ENCODE measurements at regions not wholly inside any gene's neighbourhood (a gene's known extent, or its start where the extent isn't known, plus 50 kb on each side); places are given as distances from the start of the nearest gene placed in this dataset.

GRCh38 chr5:2582507-2582906 lies 169.0 kb downstream of the IRX2 start:
- Histone ChIP-seq H3K27ac (no peak overlapping the region), H3K9me3 (no peaks in the 10 kb centered on the region), H3K4me1 (no peaks in the 10 kb centered on the region), H3K4me3 (no peak overlapping the region), H3K27me3 (no peaks in the 10 kb centered on the region), H3K36me3 (no peaks in the 10 kb centered on the region)
- DNase-seq (no peak), ATAC-seq (no peak)
- TF ChIP-seq CTCF (IDR thresholded peaks at IDR 0.05): no peak
- intact Hi-C loops (cut with DNase I): no loop called here

GRCh38 chr5:2582106-2582505 lies 169.4 kb downstream of the IRX2 start:
- H3K4me1 ChIP-seq: no peaks in the 10 kb centered on the region
- no peak overlapping the region for H3K27ac ChIP-seq
- no peak for ATAC-seq
- no peak for DNase-seq
- H3K27me3 ChIP-seq: no peaks in the 10 kb centered on the region
- H3K36me3 ChIP-seq: no peaks in the 10 kb centered on the region
- intact Hi-C loops (cut with DNase I): no loop called here
- H3K9me3 ChIP-seq: no peaks in the 10 kb centered on the region
- no peak overlapping the region for H3K4me3 ChIP-seq
- no peak for TF ChIP-seq CTCF (IDR thresholded peaks at IDR 0.05)

- H3K36me3 ChIP-seq: no peaks in the 10 kb centered on the region
- intact Hi-C loops (cut with DNase I): no loop called here
- ATAC-seq: no peak
- no peak for DNase-seq
- no peak for TF ChIP-seq CTCF (IDR thresholded peaks at IDR 0.05)
- no peak overlapping the region for H3K27ac ChIP-seq
- H3K4me3 ChIP-seq: no peak overlapping the region
- no peaks in the 10 kb centered on the region for H3K9me3 ChIP-seq
- no peaks in the 10 kb centered on the region for H3K4me1 ChIP-seq
- no peaks in the 10 kb centered on the region for H3K27me3 ChIP-seq
Measured at GRCh38 chr5:2581418-2581817, 170.1 kb downstream of the IRX2 start.

- ATAC-seq (no peak), DNase-seq (no peak)
- Histone ChIP-seq H3K9me3 (no peaks in the 10 kb centered on the region), H3K27ac (no peak overlapping the region), H3K4me3 (no peak overlapping the region), H3K4me1 (no peaks in the 10 kb centered on the region), H3K27me3 (no peaks in the 10 kb centered on the region), H3K36me3 (no peaks in the 10 kb centered on the region)
- TF ChIP-seq CTCF (IDR thresholded peaks at IDR 0.05): no peak
- intact Hi-C loops (cut with DNase I): no loop called here
Measured at GRCh38 chr5:2579126-2579525, 172.4 kb downstream of the IRX2 start.

- Histone ChIP-seq H3K27ac (no peak overlapping the region), H3K36me3 (no peaks in the 10 kb centered on the region), H3K27me3 (no peaks in the 10 kb centered on the region), H3K4me3 (no peak overlapping the region), H3K4me1 (no peaks in the 10 kb centered on the region), H3K9me3 (no peaks in the 10 kb centered on the region)
- DNase-seq (no peak), ATAC-seq (peak; percentile 25)
- intact Hi-C loops (cut with DNase I): no loop called here
- no peak for TF ChIP-seq CTCF (IDR thresholded peaks at IDR 0.05)
Measured at GRCh38 chr5:2577312-2578036, 174.0 kb downstream of the IRX2 start.

GRCh38 chr5:2576823-2577222 lies 174.7 kb downstream of the IRX2 start:
- ATAC-seq (no peak), DNase-seq (no peak)
- no peaks in the 10 kb centered on the region for H3K27me3 ChIP-seq
- H3K9me3 ChIP-seq: no peaks in the 10 kb centered on the region
- H3K4me1 ChIP-seq: no peaks in the 10 kb centered on the region
- no peak overlapping the region for H3K4me3 ChIP-seq
- no peak overlapping the region for H3K27ac ChIP-seq
- TF ChIP-seq CTCF (IDR thresholded peaks at IDR 0.05): no peak
- intact Hi-C loops (cut with DNase I): no loop called here
- H3K36me3 ChIP-seq: no peaks in the 10 kb centered on the region

All from upper lobe of right lung (tissue), 1 donor.